DMS153 (cell line): ENCODE measurements at regions not wholly inside any gene's neighbourhood (a gene's known extent, or its start where the extent isn't known, plus 50 kb on each side); places are given as distances from the start of the nearest gene placed in this dataset.
"Not testable (repeated sequence)": the region's sequence is repeated elsewhere in the genome, so short reads cannot be mapped to it uniquely, and the experiment has no call there.

ENCODE experiments used
- DNase-seq: peaks from one replicate; lab custom pipeline; 2025; lab: John Stamatoyannopoulos, UW

- no peak for DNase-seq
Measured at GRCh38 chr21:35571910-35572309, 488.4 kb downstream of the SETD4 start.

DNA sequence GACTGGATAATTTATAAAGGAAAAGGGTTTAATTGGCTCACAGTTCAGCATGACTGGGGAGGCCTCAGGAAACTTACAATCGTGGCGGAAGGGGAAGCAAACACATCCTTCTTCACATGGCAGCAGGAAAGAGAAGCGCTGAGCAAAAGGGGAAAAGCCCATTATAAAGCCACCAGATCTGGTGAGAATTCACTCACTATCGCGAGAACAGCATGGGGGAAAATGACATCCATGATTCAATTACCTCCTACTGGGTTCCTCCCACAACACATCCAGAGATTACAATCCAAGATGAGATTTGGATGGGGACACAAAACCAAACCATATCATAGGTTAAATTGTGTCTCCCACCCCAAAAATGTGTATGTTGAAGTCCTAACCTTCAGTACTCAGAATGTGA lies 491.7 kb downstream of the SETD4 start:
- DNase-seq, result no peak

DNA sequence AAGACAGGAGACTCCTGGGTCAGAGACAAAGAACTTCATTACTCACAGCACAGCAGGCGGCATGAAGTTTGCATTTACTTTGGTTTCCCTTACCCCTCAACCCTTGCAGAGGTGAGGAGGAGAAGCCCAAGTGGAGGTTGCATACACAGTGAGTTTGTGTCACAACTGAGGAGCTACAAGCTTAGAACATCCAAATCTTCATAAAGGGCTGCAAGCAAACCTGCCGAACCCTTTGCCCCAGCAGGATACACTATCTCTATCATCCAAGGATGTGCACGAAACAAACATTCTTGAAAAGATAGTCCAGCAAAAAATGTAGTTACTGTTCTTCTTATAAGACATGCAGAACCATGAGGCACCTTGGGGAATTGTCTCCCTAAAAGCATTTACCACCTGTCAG lies 493.5 kb downstream of the SETD4 start:
- no peak for DNase-seq

DNA sequence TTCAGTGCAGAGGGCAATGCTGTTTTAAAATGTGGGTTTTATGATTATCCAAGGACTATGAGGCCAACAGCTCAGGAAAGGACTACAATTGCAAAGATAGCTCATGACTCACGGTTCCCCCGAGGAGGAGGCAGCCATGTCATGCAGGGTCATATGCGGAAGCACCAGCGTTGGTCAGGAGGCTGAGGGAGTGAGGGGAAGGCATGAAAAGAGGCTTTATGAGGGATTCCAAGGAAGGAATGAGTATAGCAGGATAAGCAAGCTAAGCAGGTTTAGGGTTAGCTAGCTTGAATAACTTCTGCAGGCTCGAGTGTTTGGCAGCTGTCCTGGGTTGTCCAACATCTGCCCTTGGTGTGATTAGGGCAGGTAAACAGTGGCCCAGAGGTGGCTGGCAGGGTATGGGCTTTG lies 495.1 kb downstream of the SETD4 start:
- DNase-seq, result no peak

GRCh38 chr21:35563885-35564451 lies 496.4 kb downstream of the SETD4 start:
- peak; percentile 82 for DNase-seq

- DNase-seq, result no peak
Measured at GRCh38 chr21:35562876-35563275, 497.4 kb downstream of the SETD4 start.

- no peak for DNase-seq
Measured at GRCh38 chr21:35561116-35561515, 499.2 kb downstream of the SETD4 start.

DNA sequence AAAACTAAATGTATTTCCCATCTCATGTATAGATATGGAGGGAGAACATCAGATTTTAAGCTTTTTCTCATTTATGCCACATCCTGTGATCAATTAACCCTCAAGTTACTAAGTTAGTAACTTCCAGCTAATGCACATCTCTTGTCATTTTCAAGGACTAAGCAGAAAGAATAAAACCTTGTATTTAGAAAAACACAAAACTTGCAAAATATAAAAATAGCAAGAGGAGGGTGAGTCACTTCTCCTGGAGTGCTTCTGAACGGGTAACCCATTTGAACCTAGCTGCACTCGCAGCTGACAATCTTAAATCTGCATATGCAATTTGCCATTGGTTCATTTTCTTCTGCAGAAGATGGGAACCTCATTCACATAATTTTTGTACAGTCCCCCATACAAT lies 500.5 kb downstream of the SETD4 start:
- DNase-seq, result no peak

- DNase-seq, result no peak
Measured at GRCh38 chr21:35559128-35559828, 501.0 kb downstream of the SETD4 start.

DNA sequence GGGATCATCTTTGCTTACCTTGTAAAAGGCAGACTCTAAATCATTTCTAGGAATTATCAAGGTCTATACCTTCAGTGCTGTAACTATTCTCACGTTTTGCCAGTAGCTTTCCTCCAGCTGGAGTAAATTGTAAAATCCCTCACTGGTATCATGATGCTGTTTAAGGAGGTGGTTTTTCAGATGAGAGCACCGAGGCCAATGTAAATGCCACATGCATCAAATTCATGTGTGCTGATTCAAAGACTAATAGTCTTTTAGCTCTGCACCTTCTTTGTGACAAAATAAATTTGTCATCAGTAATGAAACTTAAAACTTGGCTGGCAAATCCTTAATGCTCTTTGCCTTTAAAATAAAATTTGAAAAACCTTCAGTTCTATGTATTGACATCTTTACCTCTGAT lies 503.8 kb downstream of the SETD4 start:
- no peak for DNase-seq

GRCh38 chr21:35552483-35552882 lies 503.4 kb upstream of the RUNX1 start:
- not testable (repeated sequence) for DNase-seq

DNA sequence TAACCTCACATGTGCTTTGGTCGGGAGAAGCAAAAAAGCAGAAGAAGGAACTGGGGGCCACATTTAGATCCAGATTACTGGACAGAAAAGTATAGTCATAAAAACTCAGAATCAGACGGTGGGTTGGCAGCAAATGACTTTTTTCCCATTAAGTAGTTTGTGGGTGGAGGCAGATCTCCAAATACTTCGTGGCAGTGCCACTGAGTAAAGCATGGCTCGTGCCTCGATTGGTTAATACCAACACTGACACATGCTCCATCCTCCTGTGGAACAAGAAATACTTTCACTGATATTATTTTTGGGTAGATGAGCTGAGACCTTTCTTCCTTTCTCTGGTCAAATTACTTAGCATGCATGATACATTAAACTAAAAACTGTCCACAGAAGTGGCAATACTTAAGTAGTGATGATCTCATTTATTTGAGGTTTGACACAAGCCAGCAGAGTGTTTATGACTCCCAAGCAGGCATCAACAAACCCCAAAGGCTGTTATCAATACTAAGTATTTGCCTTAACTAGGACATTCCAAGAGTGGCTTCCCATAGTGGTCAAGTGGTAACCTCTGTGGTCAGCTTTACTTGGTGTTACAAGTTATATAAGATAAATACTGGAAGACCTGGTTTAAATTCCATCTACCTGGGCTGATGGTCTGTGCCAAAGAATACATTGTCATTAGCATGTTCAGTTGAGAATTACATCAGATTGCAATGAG lies 500.0 kb upstream of the RUNX1 start:
- no peak for DNase-seq

GRCh38 chr21:35547946-35548774 lies 499.1 kb upstream of the RUNX1 start:
- DNase-seq, result no peak

DNA sequence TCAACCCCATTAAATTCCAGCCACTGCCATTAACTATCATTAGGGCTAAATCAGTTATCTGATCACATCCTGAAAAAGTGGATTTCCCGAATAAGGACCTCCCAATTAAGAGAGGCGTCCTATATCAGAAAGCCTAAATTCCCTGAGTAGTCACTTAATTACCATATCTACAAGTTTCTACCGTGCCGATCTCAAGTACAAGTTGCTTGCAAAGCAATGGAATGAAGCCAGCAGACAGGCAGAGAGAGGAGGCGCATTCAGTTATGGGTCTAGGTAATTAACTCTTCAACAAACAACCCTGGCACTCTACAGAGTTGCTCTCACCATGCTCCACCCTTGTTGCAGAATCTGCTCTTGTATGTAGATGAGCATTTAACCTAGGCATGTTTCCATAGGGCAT lies 494.6 kb upstream of the RUNX1 start:
- DNase-seq, result no peak

GRCh38 chr21:35540950-35541638 lies 492.0 kb upstream of the RUNX1 start:
- peak; percentile 43 for DNase-seq

- DNase-seq, result no peak
Measured at GRCh38 chr21:35538386-35538785, 489.3 kb upstream of the RUNX1 start.

DNA sequence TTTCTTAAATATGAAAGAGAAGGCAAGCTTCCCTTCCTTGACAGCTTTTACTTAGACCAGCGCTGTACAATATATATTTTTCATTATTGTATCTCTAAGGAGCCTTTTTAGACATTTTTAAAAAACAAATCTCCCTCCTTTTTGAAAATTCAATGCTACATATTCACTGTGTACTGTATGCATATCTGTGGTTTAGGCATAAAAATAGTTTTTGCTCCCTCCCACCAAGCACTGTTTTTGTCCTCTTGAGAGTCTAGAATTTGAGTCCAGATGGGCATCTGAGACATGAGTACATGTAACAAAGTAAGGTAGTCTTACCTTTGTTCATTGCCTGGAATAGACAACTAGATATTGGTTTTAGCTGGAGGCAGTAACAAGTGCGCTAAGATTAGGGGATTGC lies 488.5 kb upstream of the RUNX1 start:
- no peak for DNase-seq

DNA sequence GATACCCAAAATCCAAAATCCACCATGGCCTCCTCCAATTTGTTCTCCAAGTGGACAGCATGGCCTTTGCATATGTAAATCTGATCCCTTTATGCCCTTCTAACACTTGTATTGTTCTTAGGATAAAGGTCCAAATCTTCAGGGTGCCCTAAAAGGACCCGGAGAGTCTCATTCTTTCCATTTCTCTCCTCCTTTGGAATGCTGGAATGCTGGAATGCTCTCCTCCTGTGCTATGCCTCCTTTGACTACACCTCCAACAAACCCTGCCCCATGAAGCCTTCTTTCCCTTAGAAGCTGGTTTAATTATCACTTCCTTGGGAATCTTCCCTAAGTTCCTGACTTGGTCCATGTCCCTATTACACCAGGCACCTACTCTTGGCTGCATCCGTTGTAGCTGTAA lies 484.8 kb upstream of the RUNX1 start:
- DNase-seq, result no peak

GRCh38 chr21:35530766-35531165 lies 481.7 kb upstream of the RUNX1 start:
- DNase-seq, result no peak

- no peak for DNase-seq
Measured at GRCh38 chr21:35529171-35529863, 480.2 kb upstream of the RUNX1 start.
